ENCODE measurements at regions not wholly inside any gene's neighbourhood (a gene's known extent, or its start where the extent isn't known, plus 50 kb on each side); places are given as distances from the start of the nearest gene placed in this dataset.

DNA sequence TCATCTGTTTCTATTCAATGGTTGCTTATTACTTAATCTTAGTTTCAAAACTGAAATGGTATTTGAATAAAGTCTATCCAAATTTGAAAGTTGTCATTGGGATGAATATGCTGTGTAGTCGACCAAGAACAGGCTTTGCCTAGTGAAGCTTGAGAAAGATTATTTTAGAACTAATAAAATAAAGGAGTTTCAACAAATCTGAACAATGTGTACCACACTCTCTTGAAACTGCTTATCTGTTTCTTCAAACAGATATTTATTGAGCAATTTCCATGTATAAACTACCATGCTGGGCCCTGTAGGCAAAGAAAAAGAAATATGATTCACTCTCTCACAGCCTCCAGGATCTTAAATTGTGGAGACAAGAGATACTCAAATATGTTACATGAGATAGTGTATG lies 174.4 kb downstream of the OGFRL1 start:
- TF ChIP-seq NR2F2 (IDR thresholded peaks at IDR 0.05) (no peak), HNF4A (conservative IDR thresholded peaks at IDR 0.05) (no peak), RAD21 (IDR thresholded peaks at IDR 0.05) (no peak), TAF1 (conservative IDR thresholded peaks at IDR 0.05) (no peak), YY1 (IDR thresholded peaks at IDR 0.05) (no peak)
- TF ChIP-seq, protein P1, sequence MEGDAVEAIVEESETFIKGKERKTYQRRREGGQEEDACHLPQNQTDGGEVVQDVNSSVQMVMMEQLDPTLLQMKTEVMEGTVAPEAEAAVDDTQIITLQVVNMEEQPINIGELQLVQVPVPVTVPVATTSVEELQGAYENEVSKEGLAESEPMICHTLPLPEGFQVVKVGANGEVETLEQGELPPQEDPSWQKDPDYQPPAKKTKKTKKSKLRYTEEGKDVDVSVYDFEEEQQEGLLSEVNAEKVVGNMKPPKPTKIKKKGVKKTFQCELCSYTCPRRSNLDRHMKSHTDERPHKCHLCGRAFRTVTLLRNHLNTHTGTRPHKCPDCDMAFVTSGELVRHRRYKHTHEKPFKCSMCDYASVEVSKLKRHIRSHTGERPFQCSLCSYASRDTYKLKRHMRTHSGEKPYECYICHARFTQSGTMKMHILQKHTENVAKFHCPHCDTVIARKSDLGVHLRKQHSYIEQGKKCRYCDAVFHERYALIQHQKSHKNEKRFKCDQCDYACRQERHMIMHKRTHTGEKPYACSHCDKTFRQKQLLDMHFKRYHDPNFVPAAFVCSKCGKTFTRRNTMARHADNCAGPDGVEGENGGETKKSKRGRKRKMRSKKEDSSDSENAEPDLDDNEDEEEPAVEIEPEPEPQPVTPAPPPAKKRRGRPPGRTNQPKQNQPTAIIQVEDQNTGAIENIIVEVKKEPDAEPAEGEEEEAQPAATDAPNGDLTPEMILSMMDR (IDR thresholded peaks at IDR 0.05; ENCODE audit: low read depth, low read length, missing input control): no peak
- TF ChIP-seq, protein P2, sequence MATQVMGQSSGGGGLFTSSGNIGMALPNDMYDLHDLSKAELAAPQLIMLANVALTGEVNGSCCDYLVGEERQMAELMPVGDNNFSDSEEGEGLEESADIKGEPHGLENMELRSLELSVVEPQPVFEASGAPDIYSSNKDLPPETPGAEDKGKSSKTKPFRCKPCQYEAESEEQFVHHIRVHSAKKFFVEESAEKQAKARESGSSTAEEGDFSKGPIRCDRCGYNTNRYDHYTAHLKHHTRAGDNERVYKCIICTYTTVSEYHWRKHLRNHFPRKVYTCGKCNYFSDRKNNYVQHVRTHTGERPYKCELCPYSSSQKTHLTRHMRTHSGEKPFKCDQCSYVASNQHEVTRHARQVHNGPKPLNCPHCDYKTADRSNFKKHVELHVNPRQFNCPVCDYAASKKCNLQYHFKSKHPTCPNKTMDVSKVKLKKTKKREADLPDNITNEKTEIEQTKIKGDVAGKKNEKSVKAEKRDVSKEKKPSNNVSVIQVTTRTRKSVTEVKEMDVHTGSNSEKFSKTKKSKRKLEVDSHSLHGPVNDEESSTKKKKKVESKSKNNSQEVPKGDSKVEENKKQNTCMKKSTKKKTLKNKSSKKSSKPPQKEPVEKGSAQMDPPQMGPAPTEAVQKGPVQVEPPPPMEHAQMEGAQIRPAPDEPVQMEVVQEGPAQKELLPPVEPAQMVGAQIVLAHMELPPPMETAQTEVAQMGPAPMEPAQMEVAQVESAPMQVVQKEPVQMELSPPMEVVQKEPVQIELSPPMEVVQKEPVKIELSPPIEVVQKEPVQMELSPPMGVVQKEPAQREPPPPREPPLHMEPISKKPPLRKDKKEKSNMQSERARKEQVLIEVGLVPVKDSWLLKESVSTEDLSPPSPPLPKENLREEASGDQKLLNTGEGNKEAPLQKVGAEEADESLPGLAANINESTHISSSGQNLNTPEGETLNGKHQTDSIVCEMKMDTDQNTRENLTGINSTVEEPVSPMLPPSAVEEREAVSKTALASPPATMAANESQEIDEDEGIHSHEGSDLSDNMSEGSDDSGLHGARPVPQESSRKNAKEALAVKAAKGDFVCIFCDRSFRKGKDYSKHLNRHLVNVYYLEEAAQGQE (IDR thresholded peaks at IDR 0.05): no peak
- TF ChIP-seq, protein P3, sequence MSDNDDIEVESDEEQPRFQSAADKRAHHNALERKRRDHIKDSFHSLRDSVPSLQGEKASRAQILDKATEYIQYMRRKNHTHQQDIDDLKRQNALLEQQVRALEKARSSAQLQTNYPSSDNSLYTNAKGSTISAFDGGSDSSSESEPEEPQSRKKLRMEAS (IDR thresholded peaks at IDR 0.05): no peak
- TF ChIP-seq, protein P4, sequence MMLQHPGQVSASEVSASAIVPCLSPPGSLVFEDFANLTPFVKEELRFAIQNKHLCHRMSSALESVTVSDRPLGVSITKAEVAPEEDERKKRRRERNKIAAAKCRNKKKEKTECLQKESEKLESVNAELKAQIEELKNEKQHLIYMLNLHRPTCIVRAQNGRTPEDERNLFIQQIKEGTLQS (IDR thresholded peaks at IDR 0.05): no peak

Data from liver (tissue), 3 donors.